DMS114 treated with DMSO at 0.1 percent for 48 hours (cell line): ENCODE measurements at regions not wholly inside any gene's neighbourhood (a gene's known extent, or its start where the extent isn't known, plus 50 kb on each side); places are given as distances from the start of the nearest gene placed in this dataset.

Experiments
- DNase-seq: peaks from one replicate; lab custom pipeline; 2025; ENCODE audit not compliant: unreplicated experiment; lab: John Stamatoyannopoulos, UW

DNA sequence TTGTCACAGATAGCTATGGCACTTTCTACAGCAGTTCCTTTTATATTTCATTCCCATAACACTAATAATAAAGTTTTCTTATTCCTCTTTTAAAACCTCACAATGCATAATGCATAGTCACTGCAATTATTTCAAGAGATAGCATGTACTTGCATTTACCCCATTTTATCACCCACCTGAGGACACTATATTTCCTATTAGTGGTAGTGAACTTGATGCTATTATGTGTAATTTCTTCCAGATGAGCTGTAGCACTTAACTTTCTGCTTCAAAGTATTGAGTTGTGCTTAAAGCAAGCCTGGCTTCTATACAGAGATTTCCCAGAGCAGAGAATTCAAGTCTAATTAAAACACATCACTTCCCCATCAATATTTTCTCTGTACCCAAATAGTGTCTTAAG, 461.1 kb downstream of the HTR7 start:
- no peak for DNase-seq

DNA sequence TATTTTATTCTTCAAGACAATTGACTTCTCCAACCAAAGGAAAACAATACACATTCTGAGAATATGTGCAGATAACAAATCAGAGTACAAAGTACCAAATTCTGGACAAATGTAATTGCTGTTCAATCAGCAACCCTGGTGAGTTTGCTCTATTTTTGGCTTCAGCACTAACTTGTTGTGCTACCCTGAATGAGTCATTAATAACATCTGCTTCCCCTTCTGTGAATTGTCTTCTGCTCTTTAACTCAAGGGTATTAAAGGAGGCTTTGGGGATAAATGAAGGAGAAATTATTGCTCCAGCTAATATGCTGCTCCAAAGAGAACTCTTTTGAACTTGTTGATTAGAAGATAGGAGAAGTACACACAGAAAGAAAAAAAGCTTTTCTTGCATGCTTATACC, 459.3 kb downstream of the HTR7 start:
- DNase-seq, result no peak

DNA sequence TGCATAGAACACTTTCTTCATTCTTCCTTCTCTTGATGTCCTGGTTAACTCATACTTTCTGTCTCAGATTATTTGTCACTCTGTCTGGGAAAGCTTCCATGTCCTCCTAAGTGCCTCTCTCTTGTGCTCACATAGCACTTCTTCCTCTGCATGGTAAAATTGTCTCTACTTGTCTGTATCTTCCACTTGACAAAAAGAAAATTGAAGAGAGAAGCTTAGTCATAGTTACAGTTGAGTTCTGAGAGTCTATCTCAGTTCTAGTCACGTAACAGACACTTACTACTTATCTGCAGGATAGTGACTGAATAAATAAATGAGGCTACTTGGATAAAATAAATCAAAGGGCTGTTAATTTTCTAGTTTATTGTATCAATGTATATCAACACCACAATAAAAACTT, 458.1 kb downstream of the HTR7 start:
- no peak for DNase-seq

DNA sequence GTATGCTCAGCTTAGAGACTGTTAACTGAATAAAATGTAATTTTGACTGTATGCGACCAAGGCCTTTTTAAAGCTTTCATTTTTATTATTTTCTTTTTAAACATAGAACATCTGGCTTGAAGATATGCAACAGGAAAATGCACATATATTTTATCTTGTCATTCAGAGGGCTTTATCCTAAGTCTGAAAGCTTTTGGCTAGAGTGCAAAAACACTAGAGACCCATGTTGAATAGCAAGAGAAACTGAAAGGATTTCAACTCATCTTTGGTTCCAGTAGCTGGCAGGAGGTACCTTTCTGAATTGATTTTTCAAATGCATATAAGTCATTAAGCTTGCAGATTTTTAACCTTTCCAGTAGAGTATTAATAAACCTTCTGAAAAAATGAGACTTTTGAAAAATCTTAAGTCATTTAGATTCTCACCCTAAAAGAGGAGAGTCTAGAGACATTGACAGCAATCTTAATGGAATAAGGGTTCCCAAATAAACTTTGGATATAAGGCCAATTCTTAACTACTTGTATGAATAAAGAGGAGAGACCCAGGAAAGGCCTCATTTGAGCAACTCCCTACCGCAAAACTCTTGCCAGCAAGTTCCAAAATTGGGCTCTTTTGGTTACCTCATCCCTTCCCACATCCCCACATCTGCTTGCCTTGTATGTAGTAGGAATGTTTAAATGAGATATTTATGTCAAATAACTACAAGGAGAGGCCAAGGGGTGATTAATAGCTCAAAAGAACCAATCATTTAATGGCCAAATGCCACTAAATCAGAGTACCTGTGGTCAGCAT, 454.4 kb downstream of the HTR7 start:
- DNase-seq, result no peak

DNA sequence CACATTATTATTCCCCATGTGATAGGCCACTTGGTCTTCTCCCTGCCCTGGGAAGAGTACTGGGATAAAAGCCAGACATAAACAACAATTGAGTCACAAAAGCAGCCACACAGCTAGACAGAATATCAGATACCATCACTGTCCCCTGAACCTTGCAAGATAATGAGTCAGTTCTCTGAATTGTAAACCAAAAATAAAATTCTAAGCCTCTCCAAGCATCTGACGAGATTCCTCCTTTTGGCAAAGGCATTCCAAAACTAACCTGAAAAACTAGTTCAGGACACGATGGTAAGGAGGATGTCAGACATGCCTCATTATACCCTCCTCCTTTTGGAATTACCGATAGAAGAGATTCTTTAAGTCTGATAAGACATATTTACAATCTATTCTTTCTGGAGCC, 450.7 kb downstream of the HTR7 start:
- no peak for DNase-seq

DNA sequence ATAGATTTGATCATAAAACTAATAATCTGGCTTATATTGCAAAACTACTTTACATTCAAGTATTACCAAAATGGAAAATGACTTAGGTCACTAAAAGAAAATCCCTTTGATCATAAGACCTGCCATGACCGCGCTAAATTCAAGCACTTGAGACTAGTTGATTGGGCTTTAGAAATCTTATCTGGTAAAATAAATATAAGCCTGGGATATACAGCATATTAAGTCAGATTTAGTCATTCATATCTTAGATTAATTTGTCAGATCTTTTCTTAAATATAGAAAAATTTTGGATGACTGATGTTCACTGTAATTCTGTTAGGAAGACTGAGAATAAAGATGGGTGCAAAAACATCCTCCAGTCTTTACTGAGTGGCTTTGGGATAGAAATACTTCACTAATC, 450.0 kb downstream of the HTR7 start:
- no peak for DNase-seq

DNA sequence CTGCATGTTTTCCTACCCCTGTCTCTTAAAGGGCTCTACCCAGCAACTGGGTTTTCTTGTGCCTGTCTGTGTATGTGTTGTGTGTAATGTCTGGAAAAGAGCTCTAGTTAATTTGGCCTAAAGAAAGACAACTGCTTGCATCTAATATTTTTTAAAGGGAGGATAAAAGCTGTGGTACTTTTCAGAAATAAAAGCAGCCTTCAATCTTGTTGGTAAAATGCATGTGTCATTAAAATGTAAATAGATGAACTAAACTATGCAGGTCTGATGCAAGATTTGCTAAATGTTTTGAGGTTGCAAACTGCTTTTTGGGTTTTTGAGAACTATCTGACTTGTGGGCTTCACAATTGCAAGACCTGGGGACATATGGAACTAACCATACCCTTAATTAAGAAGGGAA, 445.3 kb downstream of the HTR7 start:
- no peak for DNase-seq

DNA sequence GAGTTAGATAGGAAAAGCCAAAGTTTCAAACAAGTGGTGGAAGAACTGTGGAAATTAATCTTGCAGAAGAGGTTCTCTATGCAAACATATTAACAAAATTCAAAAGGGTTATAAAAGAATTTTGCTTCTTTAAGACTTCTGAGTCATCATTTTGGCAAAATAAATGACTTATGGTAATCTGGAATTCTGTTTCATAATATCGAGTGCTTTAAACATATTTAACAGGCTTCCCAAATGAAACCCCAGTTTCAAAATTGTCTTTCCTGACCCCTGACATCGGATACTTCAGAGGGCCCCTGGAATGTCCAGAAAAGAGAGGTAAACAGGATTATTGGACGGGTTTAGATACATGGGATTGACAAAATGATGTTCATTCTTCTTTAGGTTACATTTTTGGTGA, 444.6 kb downstream of the HTR7 start:
- DNase-seq, result no peak

DNA sequence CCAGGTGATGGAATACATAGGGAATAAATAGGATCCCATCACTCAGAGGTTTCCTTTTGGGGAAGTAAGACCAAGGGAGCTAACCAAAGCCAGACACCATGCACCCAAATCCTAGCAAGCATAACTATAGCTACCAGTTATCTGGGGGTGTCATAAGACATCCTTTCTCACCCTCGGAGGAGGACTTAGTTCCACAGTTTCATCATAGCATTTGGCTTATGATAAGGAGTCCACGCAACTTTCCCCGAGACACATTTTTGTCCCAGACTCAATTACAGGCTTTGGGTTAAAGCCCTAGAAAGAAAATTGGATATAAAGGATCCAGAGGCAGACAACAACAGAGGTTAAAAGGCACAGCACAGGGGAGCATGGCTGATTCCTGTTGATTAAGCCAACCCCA, 442.9 kb downstream of the HTR7 start:
- DNase-seq, result no peak

DNA sequence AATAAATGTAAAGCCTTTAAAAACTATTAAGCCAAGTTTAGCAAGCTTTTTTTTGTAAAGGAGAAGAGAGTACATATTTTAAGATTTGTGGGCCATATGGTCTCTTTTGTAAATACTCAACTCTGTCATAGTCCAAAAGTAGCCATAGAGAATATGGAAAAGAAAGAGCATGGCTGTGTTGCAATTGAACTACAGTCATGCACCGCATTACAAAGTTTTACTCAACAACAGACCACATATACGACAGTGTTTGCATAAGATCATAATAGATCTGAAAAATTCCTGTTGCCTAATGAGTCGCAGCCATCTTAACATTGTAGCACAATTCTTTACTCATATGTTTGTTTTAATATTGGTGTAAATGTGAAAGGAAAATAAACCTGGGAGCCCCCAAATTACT, 440.8 kb downstream of the HTR7 start:
- DNase-seq, result no peak

DNA sequence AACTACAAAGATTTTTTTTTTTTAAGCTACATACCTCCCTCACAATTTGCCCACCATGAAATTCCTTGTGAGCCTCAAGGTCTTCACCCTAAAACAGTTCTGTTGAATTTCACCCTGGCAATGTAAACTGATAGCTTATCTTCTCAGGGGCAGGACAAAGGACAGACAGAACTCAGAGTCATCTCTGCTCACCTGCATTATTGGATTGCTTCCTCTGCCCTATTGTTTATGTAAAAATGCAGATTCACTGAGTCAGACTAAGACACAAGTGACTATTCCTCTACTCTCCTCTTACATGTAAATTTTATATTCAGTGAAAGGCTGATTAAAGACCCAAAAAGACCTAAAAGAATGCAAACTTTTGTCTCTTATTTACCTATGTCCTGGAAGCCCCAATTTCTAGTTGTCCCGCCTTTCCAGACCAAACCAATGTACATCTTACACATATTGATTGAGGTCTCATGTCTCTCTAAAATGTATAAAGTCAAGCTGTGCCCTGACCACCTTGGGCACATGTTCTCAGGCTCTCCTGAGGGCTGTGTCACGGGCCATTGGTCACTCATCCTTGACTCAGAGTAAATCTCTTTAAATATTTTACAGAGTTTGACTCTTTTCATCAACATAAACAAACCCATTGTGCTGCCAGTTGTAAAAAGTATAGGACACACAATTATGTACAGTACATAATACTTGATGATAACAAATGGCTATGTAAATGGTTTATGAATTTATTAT, 440.2 kb downstream of the HTR7 start:
- DNase-seq, result no peak

DNA sequence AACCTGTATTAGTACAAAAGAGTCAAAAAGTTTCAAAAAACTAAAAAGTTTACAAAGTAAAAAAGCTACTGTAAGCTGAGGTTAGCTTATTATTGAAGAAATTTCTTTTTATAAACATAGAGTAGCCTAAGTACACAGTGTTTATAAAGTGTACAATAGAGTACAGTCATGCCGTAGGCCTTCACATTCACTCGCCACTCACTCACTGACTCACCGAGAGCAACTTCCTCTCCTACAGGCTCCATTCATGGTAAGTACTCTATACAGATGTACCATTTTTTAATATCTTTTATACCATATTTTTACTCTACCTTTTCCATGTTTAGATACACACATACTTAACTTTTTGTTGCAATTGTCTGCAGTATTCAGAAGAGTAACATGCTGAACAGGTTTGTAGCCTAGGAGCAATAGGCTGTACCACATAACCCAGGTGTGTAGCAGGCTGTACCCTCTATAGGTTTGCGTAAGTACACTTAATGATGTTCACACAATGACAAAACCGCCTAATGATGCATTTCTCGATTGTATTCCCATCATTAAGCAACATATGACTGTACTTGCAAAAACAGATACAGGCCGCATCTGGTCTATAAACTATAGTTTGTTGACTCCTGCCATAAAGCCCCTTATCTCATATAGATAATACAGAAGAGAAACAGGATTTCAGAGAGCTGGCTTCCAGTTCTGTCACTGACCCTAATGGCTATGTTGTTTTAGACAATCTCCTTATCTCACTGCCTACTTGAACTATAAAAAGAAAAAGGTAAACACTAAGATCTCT, 438.8 kb downstream of the HTR7 start:
- DNase-seq, result no peak

DNA sequence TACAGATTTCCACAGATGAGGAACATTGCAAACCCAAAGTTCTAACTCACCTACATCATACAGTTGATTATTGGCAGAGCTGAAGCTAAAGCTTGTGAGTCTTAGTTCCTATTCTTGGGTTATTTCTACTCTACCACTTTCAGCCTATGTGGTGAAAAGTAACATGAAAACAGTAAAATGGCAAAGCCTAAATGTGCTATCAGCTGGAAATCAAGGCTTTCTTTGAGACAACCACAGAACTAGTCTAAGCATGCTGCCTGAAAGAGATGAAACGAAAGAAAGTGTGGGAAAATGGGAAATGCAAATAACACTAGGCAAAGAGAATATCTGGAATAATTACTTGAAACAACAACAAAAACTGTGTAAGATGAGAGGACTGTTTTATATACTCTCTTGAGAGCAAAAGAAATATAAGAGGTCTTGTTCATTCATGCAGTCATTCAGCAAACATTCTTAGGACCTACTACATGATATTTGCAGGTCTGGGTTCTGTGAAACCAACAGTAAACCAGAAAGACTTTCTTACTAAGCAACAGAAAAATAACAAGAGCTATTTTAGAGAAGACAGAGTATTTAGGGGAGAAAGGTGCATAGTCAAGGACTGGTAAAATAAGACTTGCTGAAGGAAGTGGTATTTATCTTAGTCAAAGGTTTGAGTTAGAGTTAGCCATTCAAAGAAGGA, 437.1 kb downstream of the HTR7 start:
- no peak for DNase-seq

DNA sequence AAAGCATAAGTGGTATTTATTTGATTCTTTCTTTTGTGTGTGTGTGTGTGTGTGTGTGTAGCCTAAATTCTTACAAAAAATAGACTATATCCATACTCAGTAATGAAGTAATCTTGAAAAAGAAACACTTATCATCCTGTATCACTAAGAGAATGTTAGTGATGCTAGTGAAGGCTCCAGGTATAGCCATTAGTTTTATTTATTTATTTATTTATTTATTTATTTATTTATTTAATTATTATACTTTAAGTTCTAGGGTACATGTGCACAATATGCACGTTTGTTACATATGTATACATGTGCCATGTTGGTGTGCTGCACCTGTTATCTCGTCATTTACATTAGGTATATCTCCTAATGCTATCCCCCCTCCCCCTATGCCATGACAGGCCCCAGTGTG, 436.0 kb downstream of the HTR7 start:
- no peak for DNase-seq

DNA sequence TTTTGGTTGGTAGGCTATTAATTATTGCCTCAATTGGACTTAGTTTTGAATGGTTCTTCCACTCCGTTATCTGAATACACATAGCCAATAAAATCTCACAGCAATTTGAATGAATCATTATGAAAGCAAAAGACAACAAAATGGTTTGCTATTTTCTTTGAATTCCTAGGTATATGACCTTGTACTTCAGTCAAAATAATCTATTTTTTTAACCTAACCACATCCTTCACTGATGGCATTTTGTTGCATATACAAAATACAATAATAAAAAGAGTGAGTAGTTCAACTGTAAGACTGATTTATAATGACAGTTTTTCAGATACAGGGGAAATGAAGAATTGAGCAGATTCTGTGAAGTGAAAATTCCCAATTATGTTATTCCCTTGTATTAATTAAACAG, 433.1 kb downstream of the HTR7 start:
- DNase-seq, result no peak

DNA sequence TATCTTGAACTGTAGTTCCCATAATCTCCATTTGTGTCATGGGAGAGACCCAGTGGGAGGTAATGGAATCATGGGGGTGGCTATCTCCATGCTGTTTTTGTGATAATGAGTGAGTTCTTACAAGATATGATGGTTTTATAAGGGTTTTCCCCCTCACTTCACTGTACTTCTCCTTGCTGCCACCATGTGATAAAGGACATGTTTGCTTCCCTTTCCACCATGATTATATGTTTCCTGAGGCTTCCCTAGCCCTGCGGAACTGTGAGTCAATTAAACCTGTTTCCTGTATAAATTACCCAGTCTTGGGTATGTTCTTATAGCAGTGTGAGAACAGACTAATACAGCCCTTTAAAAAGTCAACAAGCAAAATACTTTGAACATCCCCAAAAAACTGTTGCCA, 427.7 kb downstream of the HTR7 start:
- DNase-seq, result no peak

DNA sequence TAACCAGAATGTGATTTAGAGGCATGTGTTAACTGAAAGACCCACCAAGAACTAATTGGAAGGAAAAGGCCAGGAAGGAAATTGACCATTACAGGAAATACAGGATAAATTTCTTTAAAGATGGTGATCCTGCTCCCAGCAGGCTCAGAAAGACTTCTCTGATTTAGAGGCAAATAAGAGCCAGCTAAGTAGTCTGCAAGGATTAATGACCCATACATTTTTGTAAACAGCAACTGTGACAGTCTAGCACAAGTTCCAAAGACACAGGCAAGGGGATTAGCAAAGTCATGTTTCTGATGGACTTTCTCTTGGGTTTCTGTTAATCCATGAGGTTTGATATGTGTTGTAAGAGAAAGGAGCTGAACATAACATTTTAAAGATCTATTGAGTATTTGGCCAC, 425.0 kb downstream of the HTR7 start:
- DNase-seq, result no peak

DNA sequence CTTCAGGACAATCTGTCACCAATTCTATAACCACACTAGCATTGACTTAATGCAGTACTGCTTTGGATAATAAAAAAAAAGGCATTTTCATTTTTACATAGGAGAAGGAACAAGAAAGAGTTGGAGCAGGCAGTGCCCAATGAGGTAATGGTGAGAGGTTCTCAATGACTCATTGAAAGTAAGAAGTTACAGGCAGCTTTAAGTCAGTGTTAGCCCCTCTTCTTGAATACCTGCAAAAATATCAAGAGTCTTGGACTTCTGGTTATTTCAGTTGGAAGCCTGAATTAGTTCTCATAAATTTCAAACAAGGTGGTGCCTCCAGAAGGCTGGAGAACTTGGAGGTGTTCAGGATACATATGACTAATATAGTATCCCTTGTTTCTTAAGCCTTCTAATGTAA, 422.5 kb downstream of the HTR7 start:
- DNase-seq, result no peak

DNA sequence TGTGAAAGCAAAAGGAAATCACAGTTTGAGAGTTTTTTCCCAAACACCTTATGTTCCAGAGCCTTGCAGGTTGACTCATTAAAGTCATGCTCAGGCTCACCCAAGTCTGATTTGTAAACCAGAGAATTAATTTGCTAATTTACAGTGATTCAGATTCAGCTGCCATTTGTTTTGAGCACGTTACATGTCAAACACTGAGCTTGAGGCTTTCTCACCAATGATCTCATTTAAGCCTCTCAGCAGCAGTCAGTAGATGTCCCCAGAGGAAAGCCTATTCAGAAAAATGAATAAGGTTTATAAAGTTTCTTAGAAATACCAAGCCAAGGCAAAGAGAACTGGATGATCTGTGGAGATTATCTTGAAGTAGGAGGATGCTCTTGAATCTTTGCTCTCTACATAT, 420.4 kb downstream of the HTR7 start:
- no peak for DNase-seq

DNA sequence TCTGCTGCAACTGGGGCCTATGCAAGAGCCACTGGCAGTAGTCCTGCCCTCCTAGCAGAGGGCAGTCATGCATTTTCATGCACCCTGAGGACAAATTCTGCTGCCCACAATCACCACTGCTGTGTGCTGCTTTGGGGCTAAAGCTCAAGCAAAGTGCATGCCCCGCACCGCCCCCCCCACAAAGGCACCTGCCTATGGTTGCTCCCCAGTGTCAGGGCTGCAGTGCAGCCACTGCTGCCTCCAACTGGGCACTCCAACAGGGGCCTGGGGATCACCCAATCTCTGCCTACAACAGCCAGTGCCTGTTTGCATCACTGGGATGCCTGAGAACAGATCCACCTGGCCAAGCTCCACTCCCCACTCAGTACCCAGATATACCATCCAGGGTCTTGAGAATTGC, 417.0 kb downstream of the HTR7 start:
- DNase-seq, result no peak

DNA sequence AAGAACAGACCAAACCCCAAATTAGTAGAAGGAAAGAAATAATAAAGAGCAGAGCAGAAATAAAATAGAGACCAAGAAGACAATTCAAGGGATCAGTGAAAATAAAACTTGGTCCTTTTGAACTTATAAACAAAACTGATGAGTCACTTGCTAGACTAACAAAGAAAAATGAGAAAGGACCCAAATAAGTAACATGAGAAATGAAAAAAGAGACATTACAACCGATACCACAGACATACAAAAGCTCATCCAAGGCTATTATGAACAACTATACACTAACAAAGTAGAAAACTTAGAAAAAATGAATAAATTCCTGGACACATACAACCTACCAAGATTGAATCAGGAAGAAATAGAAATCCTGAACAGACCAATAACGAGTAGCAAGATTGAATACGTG, 414.5 kb downstream of the HTR7 start:
- no peak for DNase-seq
